GM12873 (cell line): ENCODE measurements at regions not wholly inside any gene's neighbourhood (a gene's known extent, or its start where the extent isn't known, plus 50 kb on each side); places are given as distances from the start of the nearest gene placed in this dataset.
A peak's percentile ranks its signal among the peaks of the same experiment; 100 is the strongest.

Source experiments
- CTCF ChIP-seq: IDR thresholded peaks from 2 replicates; pipeline ENCODE4 v1.5.1; 2012; ENCODE audit warnings: low read depth, mild to moderate bottlenecking, moderate library complexity, low read length, control low read depth; ENCODE audit not compliant: insufficient read depth; ENCODE audit errors: missing control alignments

- no peak for TF ChIP-seq CTCF
Measured at GRCh38 chr20:19823971-19824370, 65.9 kb downstream of the RIN2 start.

- no peak for TF ChIP-seq CTCF
Measured at GRCh38 chr20:19824861-19825260, 66.8 kb downstream of the RIN2 start.

DNA sequence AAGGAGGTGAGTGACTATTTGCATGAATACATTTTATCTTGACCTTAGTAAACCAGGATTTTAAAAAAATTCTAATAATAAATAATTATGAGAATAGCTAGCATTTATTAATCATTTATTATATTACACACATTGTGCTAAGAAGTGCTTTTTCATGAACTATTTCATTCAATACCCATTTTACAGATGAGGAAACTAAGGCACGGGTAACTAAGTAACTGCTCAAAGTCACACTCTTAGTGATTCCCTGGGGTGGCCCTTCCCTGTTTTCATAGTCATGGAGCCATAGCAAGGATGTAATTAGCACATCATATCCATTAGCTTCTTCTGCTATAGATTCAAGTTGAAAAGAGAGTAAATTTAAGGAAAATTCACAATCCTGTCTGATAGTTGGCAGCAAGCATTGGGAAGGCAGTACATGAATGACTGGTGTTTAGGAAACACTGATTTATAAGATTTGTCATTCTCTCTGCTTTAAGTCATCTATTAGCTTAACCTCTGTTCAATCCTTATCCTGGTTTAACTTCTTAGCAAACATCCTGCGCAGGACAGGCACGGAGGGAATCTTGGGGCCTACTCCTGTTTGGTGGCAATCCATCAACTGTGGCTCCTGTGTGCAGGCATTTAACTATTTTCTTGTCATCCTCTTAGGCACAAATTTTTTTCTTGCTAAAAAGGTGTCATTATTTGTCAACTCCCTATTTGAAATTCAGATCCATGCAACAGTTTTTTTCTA lies 68.3 kb downstream of the RIN2 start:
- TF ChIP-seq CTCF: no peak

DNA sequence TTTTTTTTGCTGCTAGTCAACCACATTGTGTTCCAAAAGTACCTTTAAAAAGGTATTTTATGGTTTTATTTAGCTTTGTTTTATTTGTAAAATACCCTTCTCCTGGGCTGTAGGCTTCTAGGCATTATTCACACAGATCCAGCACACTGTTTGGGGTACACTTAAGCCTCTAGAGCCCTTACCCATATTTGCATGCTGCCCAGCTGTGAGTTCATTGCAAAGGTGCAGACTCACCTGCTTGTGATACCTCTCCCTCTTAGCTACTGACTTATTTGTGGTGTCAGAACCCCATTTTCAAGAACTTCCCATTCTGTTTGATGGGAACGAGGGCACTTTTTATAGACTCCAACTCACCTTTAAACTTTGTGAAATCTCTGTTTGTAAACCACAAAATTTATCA lies 69.8 kb downstream of the RIN2 start:
- TF ChIP-seq CTCF: no peak

DNA sequence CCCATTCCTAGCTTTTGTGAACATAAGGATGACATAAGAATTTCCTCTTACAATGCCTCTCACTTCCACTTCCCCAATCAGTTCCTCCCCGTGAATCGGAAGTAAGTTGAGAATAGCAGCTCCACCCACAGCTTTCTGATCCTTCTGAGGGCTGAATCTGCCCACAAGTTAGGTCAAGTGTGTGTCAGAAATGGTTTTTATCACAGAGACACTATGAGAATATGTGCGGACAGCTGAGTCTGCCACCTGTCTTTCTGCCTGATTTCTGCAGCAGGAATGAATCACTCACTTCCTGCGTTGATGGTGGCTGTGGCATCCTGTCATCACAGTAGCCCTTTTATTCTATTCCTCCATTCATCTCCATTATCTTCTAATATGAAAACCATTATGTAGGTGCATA lies 70.2 kb downstream of the RIN2 start:
- peak; percentile 16 for TF ChIP-seq CTCF

DNA sequence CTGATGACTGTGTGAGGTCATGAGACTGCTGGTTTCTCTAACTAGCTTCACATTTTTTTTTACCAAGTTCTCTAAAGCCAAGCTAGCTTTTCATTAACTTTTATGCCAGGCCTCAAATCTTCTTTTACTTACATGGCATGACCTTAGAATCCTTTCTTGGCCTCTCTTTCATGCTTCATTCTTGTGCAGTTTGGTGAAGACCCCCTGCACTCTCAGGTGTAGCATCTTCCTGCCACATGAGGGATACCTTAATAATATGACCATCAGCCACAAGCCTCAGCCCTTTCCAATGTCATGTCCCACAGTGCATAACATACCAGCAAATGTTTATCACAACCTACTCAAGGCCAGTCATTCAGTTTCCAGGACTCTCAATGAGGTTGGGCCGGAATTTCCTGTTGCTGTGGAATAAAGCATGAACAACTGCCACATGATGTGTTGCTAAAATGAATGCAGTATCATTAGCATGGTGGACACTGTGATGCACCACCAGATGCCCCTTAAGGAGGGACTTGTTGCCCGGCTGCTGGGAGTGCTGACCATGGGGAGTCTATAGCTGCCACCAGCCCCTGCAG lies 72.2 kb downstream of the RIN2 start:
- TF ChIP-seq CTCF: no peak

GRCh38 chr20:19832875-19833274 lies 74.8 kb downstream of the RIN2 start:
- no peak for TF ChIP-seq CTCF
